GM13976 (cell line): ENCODE measurements at regions not wholly inside any gene's neighbourhood (a gene's known extent, or its start where the extent isn't known, plus 50 kb on each side); places are given as distances from the start of the nearest gene placed in this dataset.

Experiments used
- DNase-seq: peaks from one replicate; pipeline ENCODE4 v3.0.0; 2012; ENCODE audit warnings: low spot score
- CTCF ChIP-seq: IDR thresholded peaks from 2 replicates; pipeline ENCODE4 v1.5.1; 2012; ENCODE audit warnings: borderline replicate concordance, mild to moderate bottlenecking; ENCODE audit not compliant: insufficient read depth; ENCODE audit errors: extremely low read depth, missing control alignments, control extremely low read depth
- in situ Hi-C: fragments of 300-500 bp; cut with MboI; formaldehyde crosslinking; loops from one replicate; pipeline ENCODE4 v1.12.0; 2022; ENCODE audit warnings: low sequenced_read_pairs, mixed read lengths, inconsistent platforms; ENCODE audit not compliant: unreplicated experiment

GRCh38 chr4:82215800-82216199 is 158.0 kb downstream of the HNRNPD start:
- TF ChIP-seq CTCF, result no peak
- in situ Hi-C loops, result no loop called here
- no peak for DNase-seq

- TF ChIP-seq CTCF, result no peak
- in situ Hi-C loops, result no loop called here
- no peak for DNase-seq
These were observed 158.8 kb downstream of the HNRNPD start for GRCh38 chr4:82215039-82215438.

- in situ Hi-C loops, result no loop called here
- no peak for DNase-seq
- TF ChIP-seq CTCF, result no peak
These were observed 160.0 kb downstream of the HNRNPD start for GRCh38 chr4:82213485-82214417.

GRCh38 chr4:82201805-82202641 is 171.8 kb downstream of the HNRNPD start:
- peak; percentile 16 for DNase-seq
- TF ChIP-seq CTCF, result peak; percentile 54
- in situ Hi-C loops, result loop anchor here (10.0 kb wide), 1 partner anchor 797 kb away; no protein-coding TSS in a partner anchor

- no peak for TF ChIP-seq CTCF
- no peak for DNase-seq
- in situ Hi-C loops, result loop anchor here (10.0 kb wide), 1 partner anchor 797 kb away; no protein-coding TSS in a partner anchor
These were observed 172.5 kb downstream of the HNRNPD start for GRCh38 chr4:82201303-82201702.

- DNase-seq, result no peak
- no peak for TF ChIP-seq CTCF
- in situ Hi-C loops, result loop anchor here (10.0 kb wide), 1 partner anchor 795 kb away; no protein-coding TSS in a partner anchor
These were observed 173.7 kb downstream of the HNRNPD start for GRCh38 chr4:82200046-82200445.
